ENCODE measurements at regions not wholly inside any gene's neighbourhood (a gene's known extent, or its start where the extent isn't known, plus 50 kb on each side); places are given as distances from the start of the nearest gene placed in this dataset.

GRCh38 chr1:73953586-73953985 is 244.4 kb downstream of the LRRIQ3 start:
- POLR2A ChIA-PET, result no interaction called here
- H3K4me1 Mint-ChIP-seq, result no peaks in the 10 kb centered on the region
- H3K9me3 Mint-ChIP-seq, result no peaks in the 10 kb centered on the region
- no peak overlapping the region for H3K4me3 Mint-ChIP-seq
- H3K27me3 Mint-ChIP-seq, result no peaks in the 10 kb centered on the region
- no peak overlapping the region for H3K27ac Mint-ChIP-seq
- H3K36me3 Mint-ChIP-seq, result no peaks in the 10 kb centered on the region
- no peak for DNase-seq
- ATAC-seq (ENCODE audit: low read depth), result no peak

DNA sequence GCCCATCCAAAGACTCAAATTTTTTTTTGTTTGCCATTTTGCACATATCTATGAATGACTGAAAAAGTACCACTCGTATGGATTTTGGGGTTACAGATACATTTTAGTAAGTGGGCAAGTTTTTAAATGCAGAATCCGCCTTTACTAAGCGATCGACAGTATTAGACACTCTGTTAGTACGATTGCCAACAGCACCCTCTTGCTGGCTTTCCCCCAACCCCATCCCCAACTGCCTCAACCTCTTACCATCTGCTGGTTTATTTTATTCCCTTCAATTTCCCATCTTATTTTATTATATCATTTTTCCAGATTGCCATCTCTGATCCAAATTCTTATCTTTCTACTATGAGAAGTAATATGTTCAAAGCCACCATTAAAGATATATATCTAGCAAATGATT is 244.8 kb downstream of the LRRIQ3 start:
- POLR2A ChIA-PET, result no interaction called here
- Mint-ChIP-seq H3K4me1 (no peaks in the 10 kb centered on the region), H3K27me3 (no peaks in the 10 kb centered on the region), H3K9me3 (no peaks in the 10 kb centered on the region), H3K36me3 (no peaks in the 10 kb centered on the region), H3K4me3 (no peak overlapping the region), H3K27ac (no peak overlapping the region)
- DNase-seq, result no peak
- ATAC-seq (ENCODE audit: low read depth), result no peak

DNA sequence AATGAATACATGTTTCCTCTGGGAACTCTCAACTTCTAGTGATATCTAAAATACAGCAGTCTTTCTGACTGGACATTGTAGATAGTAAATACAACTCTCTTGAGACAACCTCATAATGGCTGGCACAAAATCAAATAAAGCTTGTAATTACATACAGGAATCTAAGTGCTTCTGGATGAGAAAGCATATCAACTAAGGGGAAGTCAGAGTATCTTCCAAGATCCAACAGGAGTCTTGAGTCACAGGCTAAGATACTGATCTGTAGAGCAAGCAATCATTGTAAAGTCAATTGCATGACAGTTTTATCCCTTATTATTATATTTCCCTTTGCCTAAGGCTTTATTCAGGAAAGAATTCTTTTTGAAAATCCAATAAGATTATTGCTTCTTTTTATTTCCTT is 249.9 kb downstream of the LRRIQ3 start:
- no peaks in the 10 kb centered on the region for H3K9me3 Mint-ChIP-seq
- ATAC-seq (ENCODE audit: low read depth), result no peak
- POLR2A ChIA-PET, result no interaction called here

GRCh38 chr1:73947009-73947408 is 251.0 kb downstream of the LRRIQ3 start:
- POLR2A ChIA-PET, result no interaction called here
- DNase-seq (no peak), ATAC-seq (ENCODE audit: low read depth) (no peak)
- Mint-ChIP-seq H3K4me3 (no peak overlapping the region), H3K4me1 (no peaks in the 10 kb centered on the region), H3K36me3 (no peaks in the 10 kb centered on the region), H3K9me3 (no peaks in the 10 kb centered on the region), H3K27ac (no peak overlapping the region), H3K27me3 (no peaks in the 10 kb centered on the region)

More for the DNA sequence above, 249.9 kb downstream of the LRRIQ3 start:
- no peaks in the 10 kb centered on the region for H3K27me3 Mint-ChIP-seq
- no peaks in the 10 kb centered on the region for H3K36me3 Mint-ChIP-seq
- H3K27ac Mint-ChIP-seq, result no peak overlapping the region
- no peak for DNase-seq
- no peaks in the 10 kb centered on the region for H3K4me1 Mint-ChIP-seq
- no peak overlapping the region for H3K4me3 Mint-ChIP-seq

DNA sequence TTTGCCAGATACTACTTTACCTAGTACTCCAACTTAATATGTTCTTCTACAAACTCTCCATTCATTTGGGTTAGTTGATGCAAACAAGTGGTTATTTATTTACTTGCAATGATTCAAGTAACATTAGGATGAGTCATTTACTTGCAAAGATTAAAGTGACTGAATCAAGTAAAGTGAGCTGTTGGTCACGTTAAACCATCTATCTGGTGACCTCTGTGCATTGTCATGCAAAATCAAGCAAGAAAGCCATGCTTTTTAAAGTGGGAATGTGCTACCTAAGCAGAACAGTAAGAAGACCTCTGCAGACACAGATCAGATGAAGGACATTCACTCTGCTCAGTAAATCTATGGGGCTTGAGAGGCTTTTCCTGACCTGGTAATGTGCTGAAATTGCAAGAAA is 254.7 kb downstream of the LRRIQ3 start:
- Mint-ChIP-seq H3K27ac (no peak overlapping the region), H3K4me1 (no peaks in the 10 kb centered on the region), H3K27me3 (no peaks in the 10 kb centered on the region), H3K36me3 (no peaks in the 10 kb centered on the region), H3K4me3 (no peak overlapping the region), H3K9me3 (no peaks in the 10 kb centered on the region)
- POLR2A ChIA-PET, result no interaction called here
- DNase-seq (no peak), ATAC-seq (ENCODE audit: low read depth) (no peak)

DNA sequence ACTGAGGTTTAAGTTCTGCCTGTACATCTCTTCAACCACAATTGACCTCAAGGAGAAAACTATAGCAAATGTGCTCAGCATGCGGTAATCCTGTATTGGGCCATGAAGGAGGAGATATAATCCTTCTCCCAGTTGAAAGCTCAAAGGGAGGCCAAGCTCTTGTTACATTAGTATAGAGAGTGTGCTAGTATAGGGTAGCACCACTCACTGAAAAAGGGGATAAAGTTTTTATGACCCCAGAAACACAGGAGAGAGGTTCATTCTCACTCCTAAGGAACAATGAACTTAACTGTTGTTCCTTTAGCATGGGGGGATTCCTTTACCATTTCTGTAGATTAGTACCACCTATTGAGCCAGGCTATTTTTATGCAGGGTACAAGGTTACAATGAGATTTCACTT is 267.7 kb downstream of the LRRIQ3 start:
- POLR2A ChIA-PET, result no interaction called here
- H3K4me3 Mint-ChIP-seq, result no peak overlapping the region
- ATAC-seq (ENCODE audit: low read depth), result no peak
- no peak for DNase-seq
- H3K9me3 Mint-ChIP-seq, result no peaks in the 10 kb centered on the region
- H3K27me3 Mint-ChIP-seq, result no peaks in the 10 kb centered on the region
- H3K36me3 Mint-ChIP-seq, result no peaks in the 10 kb centered on the region
- H3K4me1 Mint-ChIP-seq, result no peaks in the 10 kb centered on the region
- H3K27ac Mint-ChIP-seq, result no peak overlapping the region

DNA sequence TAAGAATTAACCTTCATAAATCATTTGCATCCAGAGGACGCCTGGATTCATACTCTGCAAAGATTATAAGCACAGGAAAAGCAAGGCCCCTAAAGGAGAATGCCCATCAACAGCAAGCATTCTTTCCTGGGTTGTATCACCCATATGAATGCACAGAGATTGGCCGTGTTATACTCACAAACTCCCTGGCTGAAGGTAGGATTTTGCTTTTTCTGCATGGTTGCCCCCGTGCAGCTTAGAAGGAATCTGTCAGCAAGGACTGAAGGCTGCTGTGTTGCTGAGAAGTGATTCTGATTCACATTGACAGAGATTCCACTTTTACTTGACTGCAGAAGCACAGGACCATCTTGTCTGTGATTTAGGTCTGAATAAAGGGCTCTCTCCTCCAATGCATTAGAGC is 283.0 kb downstream of the LRRIQ3 start:
- ATAC-seq (ENCODE audit: low read depth), result no peak
- no peak overlapping the region for H3K4me3 Mint-ChIP-seq
- peaks cover 8% of the 10 kb centered on the region for H3K9me3 Mint-ChIP-seq
- DNase-seq, result no peak
- no peak overlapping the region for H3K27ac Mint-ChIP-seq
- no peaks in the 10 kb centered on the region for H3K27me3 Mint-ChIP-seq
- POLR2A ChIA-PET, result no interaction called here
- H3K4me1 Mint-ChIP-seq, result no peaks in the 10 kb centered on the region
- no peaks in the 10 kb centered on the region for H3K36me3 Mint-ChIP-seq

GRCh38 chr1:73913025-73913424 is 285.0 kb downstream of the LRRIQ3 start:
- Mint-ChIP-seq H3K4me1 (no peaks in the 10 kb centered on the region), H3K27ac (no peak overlapping the region)
- no peak for ATAC-seq (ENCODE audit: low read depth)

GRCh38 chr1:73911849-73912248 is 286.1 kb downstream of the LRRIQ3 start:
- peaks cover 8% of the 10 kb centered on the region for H3K9me3 Mint-ChIP-seq
- ATAC-seq (ENCODE audit: low read depth), result no peak
- H3K27me3 Mint-ChIP-seq, result no peaks in the 10 kb centered on the region
- H3K4me1 Mint-ChIP-seq, result no peaks in the 10 kb centered on the region
- no peak for DNase-seq
- H3K27ac Mint-ChIP-seq, result no peak overlapping the region
- no peaks in the 10 kb centered on the region for H3K36me3 Mint-ChIP-seq
- H3K4me3 Mint-ChIP-seq, result no peak overlapping the region
- POLR2A ChIA-PET, result no interaction called here

More at GRCh38 chr1:73913025-73913424, 285.0 kb downstream of the LRRIQ3 start:
- DNase-seq, result no peak
- Mint-ChIP-seq H3K4me3 (no peak overlapping the region), H3K36me3 (no peaks in the 10 kb centered on the region), H3K27me3 (no peaks in the 10 kb centered on the region), H3K9me3 (peaks cover 8% of the 10 kb centered on the region)
- POLR2A ChIA-PET, result no interaction called here

- H3K4me3 Mint-ChIP-seq, result no peak overlapping the region
- DNase-seq (no peak), ATAC-seq (ENCODE audit: low read depth) (no peak)
- no peaks in the 10 kb centered on the region for H3K36me3 Mint-ChIP-seq
- H3K27ac Mint-ChIP-seq, result no peak overlapping the region
- peaks cover 8% of the 10 kb centered on the region for H3K9me3 Mint-ChIP-seq
- H3K27me3 Mint-ChIP-seq, result no peaks in the 10 kb centered on the region
- POLR2A ChIA-PET, result no interaction called here
- no peaks in the 10 kb centered on the region for H3K4me1 Mint-ChIP-seq
Measured at GRCh38 chr1:73910466-73910865, 287.5 kb downstream of the LRRIQ3 start.

DNA sequence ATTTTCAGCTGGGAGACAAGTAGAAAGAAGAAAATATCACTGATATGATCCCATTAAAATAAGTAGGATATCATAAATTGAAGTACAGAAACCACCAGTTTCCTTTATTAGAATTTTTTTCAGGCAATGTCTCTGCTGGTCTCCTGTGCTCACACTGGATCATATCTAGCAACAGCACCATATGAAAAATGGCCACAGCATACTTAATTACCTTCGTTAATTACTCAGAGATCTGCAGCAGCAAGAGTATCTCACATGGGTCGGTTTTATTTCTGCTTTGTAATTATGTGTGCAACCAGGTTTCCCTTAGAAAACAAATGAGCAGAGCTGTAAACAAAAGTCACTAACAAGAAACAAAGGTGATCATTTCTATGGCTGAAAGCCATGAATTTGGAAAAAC is 287.9 kb downstream of the LRRIQ3 start:
- Mint-ChIP-seq H3K36me3 (no peaks in the 10 kb centered on the region), H3K4me3 (no peak overlapping the region), H3K27me3 (no peaks in the 10 kb centered on the region), H3K9me3 (peaks cover 8% of the 10 kb centered on the region), H3K4me1 (no peaks in the 10 kb centered on the region), H3K27ac (no peak overlapping the region)
- POLR2A ChIA-PET, result no interaction called here
- no peak for ATAC-seq (ENCODE audit: low read depth)
- DNase-seq, result no peak

GRCh38 chr1:73909043-73909562 is 288.9 kb downstream of the LRRIQ3 start:
- H3K4me1 Mint-ChIP-seq, result no peaks in the 10 kb centered on the region
- peaks cover 8% of the 10 kb centered on the region for H3K9me3 Mint-ChIP-seq
- no peaks in the 10 kb centered on the region for H3K27me3 Mint-ChIP-seq

DNA sequence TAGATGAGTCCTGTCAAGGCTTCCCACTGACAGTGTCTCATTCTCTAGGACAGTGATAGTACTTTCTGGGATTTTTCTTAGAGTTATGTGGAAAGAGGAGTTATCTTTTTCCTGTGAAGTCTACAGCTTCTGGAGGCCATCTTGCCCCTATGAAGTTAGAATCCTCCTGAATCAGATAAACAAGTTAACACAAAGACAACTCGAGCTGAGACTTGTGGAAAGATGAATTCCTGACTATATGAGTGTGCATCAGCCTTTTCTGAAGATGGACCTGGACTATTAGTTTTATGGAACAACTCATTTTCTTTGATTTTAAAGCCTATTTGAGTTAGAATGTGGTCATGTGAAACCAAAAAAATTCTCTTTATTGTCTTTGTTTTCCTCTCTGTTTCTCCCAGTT is 290.9 kb downstream of the LRRIQ3 start:
- ATAC-seq (ENCODE audit: low read depth) (no peak), DNase-seq (no peak)
- POLR2A ChIA-PET, result no interaction called here
- Mint-ChIP-seq H3K27ac (no peak overlapping the region), H3K4me1 (no peaks in the 10 kb centered on the region), H3K4me3 (no peak overlapping the region), H3K27me3 (no peaks in the 10 kb centered on the region), H3K36me3 (no peaks in the 10 kb centered on the region), H3K9me3 (peaks cover 2% of the 10 kb centered on the region)

More at GRCh38 chr1:73909043-73909562, 288.9 kb downstream of the LRRIQ3 start:
- no peak for ATAC-seq (ENCODE audit: low read depth)
- H3K36me3 Mint-ChIP-seq, result no peaks in the 10 kb centered on the region
- POLR2A ChIA-PET, result no interaction called here
- no peak overlapping the region for H3K27ac Mint-ChIP-seq
- DNase-seq, result no peak
- no peak overlapping the region for H3K4me3 Mint-ChIP-seq

- ATAC-seq (ENCODE audit: low read depth) (no peak), DNase-seq (no peak)
- H3K27ac Mint-ChIP-seq, result no peak overlapping the region
- H3K4me1 Mint-ChIP-seq, result no peaks in the 10 kb centered on the region
- H3K9me3 Mint-ChIP-seq, result no peaks in the 10 kb centered on the region
- no peaks in the 10 kb centered on the region for H3K36me3 Mint-ChIP-seq
- H3K27me3 Mint-ChIP-seq, result no peaks in the 10 kb centered on the region
- no peak overlapping the region for H3K4me3 Mint-ChIP-seq
- POLR2A ChIA-PET, result no interaction called here
Measured at GRCh38 chr1:73903092-73903491, 294.9 kb downstream of the LRRIQ3 start.

DNA sequence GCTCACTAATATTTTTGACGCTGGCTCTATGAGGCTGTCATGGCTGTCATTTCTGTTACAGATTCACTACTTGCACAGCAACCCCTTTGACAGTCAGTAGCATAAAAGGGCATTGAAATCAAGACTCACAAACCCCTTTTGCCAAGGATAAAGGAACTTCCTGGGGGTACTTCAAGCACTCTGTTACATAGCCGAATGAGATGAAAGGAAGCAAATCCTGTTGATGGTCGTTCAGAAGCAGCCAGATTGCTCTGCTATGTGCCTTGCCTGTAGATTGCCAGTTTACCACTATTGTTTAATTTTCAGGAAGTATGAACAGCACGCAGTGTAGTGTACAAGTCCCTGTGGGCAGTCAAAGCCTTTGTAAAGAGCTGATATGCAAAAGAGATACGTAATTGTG is 296.2 kb downstream of the LRRIQ3 start:
- Mint-ChIP-seq H3K27me3 (no peaks in the 10 kb centered on the region), H3K36me3 (no peaks in the 10 kb centered on the region), H3K4me1 (no peaks in the 10 kb centered on the region), H3K4me3 (no peak overlapping the region), H3K27ac (no peak overlapping the region), H3K9me3 (no peaks in the 10 kb centered on the region)
- DNase-seq (no peak), ATAC-seq (ENCODE audit: low read depth) (no peak)
- POLR2A ChIA-PET, result no interaction called here

All from activated naive CD8-positive, alpha-beta T cell treated with anti-CD3 and anti-CD28 coated beads, Interleukin-2, amount 10 ng/mL, durations not matched to agents 7 days and 5 days (primary cell).